H9 (cell line): ENCODE measurements at regions not wholly inside any gene's neighbourhood (a gene's known extent, or its start where the extent isn't known, plus 50 kb on each side); places are given as distances from the start of the nearest gene placed in this dataset.

Experiments used
- DNase-seq: peaks from one replicate; pipeline ENCODE4 v3.0.0-alpha.2; 2017
- H2AFZ ChIP-seq: one replicate; pipeline ENCODE4 v1.6.1; 2013; ENCODE audit warnings: mild to moderate bottlenecking, low read length, control low read depth, moderate library complexity
- H2AK5ac ChIP-seq: 2 replicates; pipeline ENCODE4 v1.6.1; 2013; ENCODE audit warnings: low read length, control low read depth, mixed read lengths; ENCODE audit not compliant: insufficient read length
- H2BK120ac ChIP-seq: one replicate; pipeline ENCODE4 v1.6.1; 2013; ENCODE audit warnings: low read depth, mild to moderate bottlenecking, low read length, control low read depth, inconsistent platforms; ENCODE audit not compliant: poor library complexity, severe bottlenecking
- H2BK12ac ChIP-seq: 2 replicates; pipeline ENCODE4 v1.6.1; 2013; ENCODE audit warnings: low read length, control low read depth, mixed read lengths, low read depth; ENCODE audit not compliant: insufficient read length
- H2BK15ac ChIP-seq: 2 replicates; pipeline ENCODE4 v1.6.1; 2013; ENCODE audit warnings: low read depth, low read length, control low read depth
- H2BK20ac ChIP-seq: one replicate; pipeline ENCODE4 v1.6.1; 2013; ENCODE audit warnings: low read depth, mild to moderate bottlenecking, low read length, control low read depth, inconsistent platforms; ENCODE audit not compliant: poor library complexity, severe bottlenecking
- H2BK5ac ChIP-seq: 2 replicates; pipeline ENCODE4 v1.6.1; 2013; ENCODE audit warnings: low read length, control low read depth, mixed read lengths; ENCODE audit not compliant: insufficient read length
- H3K14ac ChIP-seq: 2 replicates; pipeline ENCODE4 v1.6.1; 2013; ENCODE audit warnings: low read length, control low read depth; ENCODE audit not compliant: insufficient read depth
- H3K18ac ChIP-seq: 2 replicates; pipeline ENCODE4 v1.6.1; 2013; ENCODE audit warnings: low read depth, mild to moderate bottlenecking, mixed read lengths, low read length, control low read depth; ENCODE audit not compliant: insufficient read length
- H3K23ac ChIP-seq: 2 replicates; pipeline ENCODE4 v1.6.1; 2013; ENCODE audit warnings: low read length, control low read depth, mixed read lengths, low read depth; ENCODE audit not compliant: insufficient read length
- H3K23me2 ChIP-seq: 2 replicates; pipeline ENCODE4 v1.6.1; 2013; ENCODE audit warnings: low read depth, mild to moderate bottlenecking, mixed read lengths, low read length, control low read depth; ENCODE audit not compliant: insufficient read length, poor library complexity, severe bottlenecking
- H3K27ac ChIP-seq: 2 replicates; pipeline ENCODE4 v1.5.1; 2013; ENCODE audit warnings: low read length, control low read depth, mixed read lengths, low read depth; ENCODE audit not compliant: insufficient read length
- H3K27me3 ChIP-seq: 2 replicates; pipeline ENCODE4 v1.6.1; 2013; ENCODE audit warnings: low read length, control low read depth, inconsistent platforms; ENCODE audit not compliant: insufficient read depth
- H3K4ac ChIP-seq: 2 replicates; pipeline ENCODE4 v1.6.1; 2013; ENCODE audit warnings: low read depth, mild to moderate bottlenecking, control low read depth, inconsistent platforms, low read length, moderate library complexity
- H3K4me1 ChIP-seq: 2 replicates; pipeline ENCODE4 v1.6.1; 2013; ENCODE audit warnings: low read length, control low read depth, inconsistent platforms; ENCODE audit not compliant: insufficient read depth
- H3K4me2 ChIP-seq: 2 replicates; pipeline ENCODE4 v1.6.1; 2013; ENCODE audit warnings: low read length, control low read depth, mixed read lengths; ENCODE audit not compliant: insufficient read length, insufficient read depth
- H3K56ac ChIP-seq: 2 replicates; pipeline ENCODE4 v1.6.1; 2013; ENCODE audit warnings: low read depth, mild to moderate bottlenecking, mixed read lengths, low read length, control low read depth; ENCODE audit not compliant: insufficient read length
- H3K79me1 ChIP-seq: 2 replicates; pipeline ENCODE4 v1.6.1; 2013; ENCODE audit warnings: low read depth, mild to moderate bottlenecking, moderate library complexity, low read length, control low read depth, inconsistent platforms; ENCODE audit not compliant: insufficient read depth, poor library complexity, severe bottlenecking
- H3K79me2 ChIP-seq: 2 replicates; pipeline ENCODE4 v1.6.1; 2013; ENCODE audit warnings: low read length, control low read depth, inconsistent platforms; ENCODE audit not compliant: insufficient read depth
- H3K9ac ChIP-seq: 2 replicates; pipeline ENCODE4 v1.6.1; 2013; ENCODE audit warnings: low read length, control low read depth, mixed read lengths; ENCODE audit not compliant: insufficient read length; ENCODE audit errors: extremely low read depth
- H3K9me3 ChIP-seq: one replicate; pipeline ENCODE4 v1.6.1; 2013; ENCODE audit warnings: low read depth, low read length, inconsistent platforms; ENCODE audit not compliant: control insufficient read depth
- H3T11ph ChIP-seq: one replicate; pipeline ENCODE4 v1.6.1; 2013; ENCODE audit warnings: mild to moderate bottlenecking, low read length, control low read depth, inconsistent platforms
- H4K20me1 ChIP-seq: one replicate; pipeline ENCODE4 v1.6.1; 2013; ENCODE audit not compliant: control insufficient read depth, insufficient read length, insufficient read depth
- H4K5ac ChIP-seq: 2 replicates; pipeline ENCODE4 v1.6.1; 2013; ENCODE audit warnings: low read depth, mild to moderate bottlenecking, mixed read lengths, low read length, control low read depth; ENCODE audit not compliant: insufficient read length
- H4K8ac ChIP-seq: replicated peaks from 2 replicates; pipeline ENCODE4 v1.6.1; 2013; ENCODE audit warnings: low read length, control low read depth, mixed read lengths, low read depth; ENCODE audit not compliant: insufficient read length
- H4K91ac ChIP-seq: 2 replicates; pipeline ENCODE4 v1.6.1; 2013; ENCODE audit warnings: low read depth, mild to moderate bottlenecking, moderate library complexity, mixed read lengths, low read length, control low read depth; ENCODE audit not compliant: insufficient read length
- H3K27ac Mint-ChIP-seq, 3 experiments: 2 replicates in 2 of 3; 3 replicates in 1 of 3; pipeline ENCODE4 v1.8.0; 2020 to 2021; ENCODE audit warnings: mixed read lengths in 3 of 3, mild to moderate bottlenecking in 1 of 3, moderate library complexity in 1 of 3
- H3K27me3 Mint-ChIP-seq: 2 replicates; pipeline ENCODE4 v1.8.0; 2021; ENCODE audit warnings: low read depth, mild to moderate bottlenecking, moderate library complexity, mixed read lengths
- H3K36me3 Mint-ChIP-seq, 3 experiments: 2 replicates in 2 of 3; 3 replicates in 1 of 3; pipeline ENCODE4 v1.8.0; 2020 to 2021; ENCODE audit warnings: low read depth in 3 of 3, mixed read lengths in 3 of 3; ENCODE audit not compliant: insufficient read depth in 1 of 3
- H3K4me1 Mint-ChIP-seq, 2 experiments: 2 replicates each; pipeline ENCODE4 v1.8.0; 2020; ENCODE audit warnings: mixed read lengths in 2 of 2
- H3K4me3 Mint-ChIP-seq, 2 experiments: 2 replicates in 1 of 2; 3 replicates in 1 of 2; pipeline ENCODE4 v1.8.0; 2020 to 2021; ENCODE audit warnings: mild to moderate bottlenecking in 2 of 2, mixed read lengths in 2 of 2, moderate library complexity in 1 of 2
- H3K9me3 Mint-ChIP-seq, 2 experiments: 2 replicates in 1 of 2; 3 replicates in 1 of 2; pipeline ENCODE4 v1.8.0; 2020; ENCODE audit warnings: mild to moderate bottlenecking in 2 of 2, mixed read lengths in 2 of 2, moderate library complexity in 1 of 2
- WGBS: extraction: QIAGEN DNeasy Blood & Tissue Kit; methylation state at CpG from one replicate; pipeline ENCODE4 v1.1.7; 2013; ENCODE audit warnings: missing lambda C conversion rate, low lambda C conversion rate, mixed read lengths; ENCODE audit not compliant: insufficient read length; ENCODE audit errors: extremely low coverage; 5-methylcytosine and 5-hydroxymethylcytosine counted together
- TF ChIP-seq, protein P1 (sequence below): fragments of 200-600 bp; sonication (generic); conservative IDR thresholded peaks from 3 replicates; pipeline ENCODE4 v1.8.0; 2021; ENCODE audit warnings: antibody characterized with exemption, mild to moderate bottlenecking

DNA sequence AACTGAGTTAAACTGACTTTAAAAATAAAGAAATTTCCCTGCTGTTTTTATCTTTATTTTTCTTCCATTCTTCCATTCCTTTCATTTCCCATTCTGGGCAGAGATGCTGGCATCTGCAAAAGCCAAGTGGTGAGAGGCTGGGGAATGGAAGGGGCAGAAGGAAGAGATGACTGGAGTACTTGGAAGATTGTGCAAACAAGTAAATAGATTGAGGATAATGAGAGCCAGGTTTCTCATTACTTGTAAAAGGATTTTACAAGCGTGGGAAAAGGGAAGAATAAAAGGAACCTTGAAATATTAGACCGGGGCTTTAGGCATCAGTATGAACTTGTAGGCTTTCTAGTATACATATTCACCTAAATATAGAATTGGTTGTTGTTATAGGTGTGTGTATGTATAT lies 341.2 kb downstream of the CAAP1 start:
- Histone ChIP-seq H3K9ac (no peak overlapping the region), H4K91ac (no peak overlapping the region), H4K8ac (no peak overlapping the region), H3K18ac (no peak overlapping the region), H3K23ac (no peak overlapping the region), H3K4me1 (no peaks in the 10 kb centered on the region), H3K4ac (no peak overlapping the region), H3K79me2 (no peaks in the 10 kb centered on the region), H3T11ph (no peak overlapping the region), H2BK15ac (no peak overlapping the region), H3K4me2 (no peak overlapping the region), H3K27me3 (no peaks in the 10 kb centered on the region), H3K27ac (no peak overlapping the region), H3K56ac (no peak overlapping the region), H4K20me1 (no peaks in the 10 kb centered on the region), H2AK5ac (no peak overlapping the region), H3K79me1 (no peaks in the 10 kb centered on the region), H3K14ac (no peak overlapping the region), H3K23me2 (no peaks in the 10 kb centered on the region), H3K9me3 (no peaks in the 10 kb centered on the region), H2BK20ac (no peak overlapping the region), H4K5ac (no peak overlapping the region), H2BK5ac (no peak overlapping the region), H2AFZ (no peak overlapping the region), H2BK120ac (no peak overlapping the region), H2BK12ac (no peak overlapping the region)
- Mint-ChIP-seq H3K4me1 (peaks cover 7 to 14% of the 10 kb centered on the region in 2 experiments; a peak in 3 of 4 replicates), H3K4me3 (no peak overlapping the region), H3K36me3 (no peaks in the 10 kb centered on the region), H3K27ac (no peak overlapping the region), H3K27me3 (no peaks in the 10 kb centered on the region), H3K9me3 (peaks cover 0 to 3% of the 10 kb centered on the region in 2 experiments; a peak in 1 of 5 replicates)
- TF ChIP-seq, protein P1, sequence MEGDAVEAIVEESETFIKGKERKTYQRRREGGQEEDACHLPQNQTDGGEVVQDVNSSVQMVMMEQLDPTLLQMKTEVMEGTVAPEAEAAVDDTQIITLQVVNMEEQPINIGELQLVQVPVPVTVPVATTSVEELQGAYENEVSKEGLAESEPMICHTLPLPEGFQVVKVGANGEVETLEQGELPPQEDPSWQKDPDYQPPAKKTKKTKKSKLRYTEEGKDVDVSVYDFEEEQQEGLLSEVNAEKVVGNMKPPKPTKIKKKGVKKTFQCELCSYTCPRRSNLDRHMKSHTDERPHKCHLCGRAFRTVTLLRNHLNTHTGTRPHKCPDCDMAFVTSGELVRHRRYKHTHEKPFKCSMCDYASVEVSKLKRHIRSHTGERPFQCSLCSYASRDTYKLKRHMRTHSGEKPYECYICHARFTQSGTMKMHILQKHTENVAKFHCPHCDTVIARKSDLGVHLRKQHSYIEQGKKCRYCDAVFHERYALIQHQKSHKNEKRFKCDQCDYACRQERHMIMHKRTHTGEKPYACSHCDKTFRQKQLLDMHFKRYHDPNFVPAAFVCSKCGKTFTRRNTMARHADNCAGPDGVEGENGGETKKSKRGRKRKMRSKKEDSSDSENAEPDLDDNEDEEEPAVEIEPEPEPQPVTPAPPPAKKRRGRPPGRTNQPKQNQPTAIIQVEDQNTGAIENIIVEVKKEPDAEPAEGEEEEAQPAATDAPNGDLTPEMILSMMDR, result no peak
- no peak for DNase-seq
- no CpG with 5 or more reads among the region's 2 CpGs for WGBS
